Epithelial cell of proximal tubule (primary cell): ENCODE measurements at regions not wholly inside any gene's neighbourhood (a gene's known extent, or its start where the extent isn't known, plus 50 kb on each side); places are given as distances from the start of the nearest gene placed in this dataset.

ENCODE experiments used
- DNase-seq: peaks from one replicate; pipeline ENCODE4 v3.0.0-alpha.2; 2011; ENCODE audit warnings: low read depth
- H3K4me3 ChIP-seq: 2 replicates; pipeline ENCODE4 v1.5.1; 2011; ENCODE audit warnings: low read depth, mild to moderate bottlenecking, low read length
- CTCF ChIP-seq: conservative IDR thresholded peaks from 2 replicates; pipeline ENCODE4 v1.5.1; 2012; ENCODE audit warnings: low read depth, mild to moderate bottlenecking, low read length

- DNase-seq, result peak; percentile 30
- no peak for TF ChIP-seq CTCF
- H3K4me3 ChIP-seq, result peak overlapping the region; percentile 58
Measured at GRCh38 chr19:46546194-46546896, 50.7 kb upstream of the PNMA8B start.

DNA sequence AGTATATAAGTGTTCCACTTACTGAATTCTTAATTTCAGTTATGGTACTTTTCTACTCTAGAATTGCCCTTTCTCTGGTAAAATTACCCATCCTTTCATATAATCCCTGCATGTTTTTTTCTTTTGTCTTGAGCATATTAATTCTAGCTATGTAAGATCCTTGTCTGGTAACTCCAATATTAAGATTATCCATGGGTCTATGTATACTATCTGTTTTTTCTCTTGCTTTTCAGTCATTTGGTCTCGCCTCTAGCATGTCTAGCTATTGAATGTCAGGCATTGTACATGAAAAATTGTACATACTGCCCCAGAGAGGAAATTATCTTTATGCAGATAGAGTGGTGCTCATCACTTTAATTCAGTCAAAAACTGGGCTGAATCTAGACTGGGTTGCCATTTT lies 50.4 kb upstream of the CALM3 start:
- H3K4me3 ChIP-seq, result no peak overlapping the region
- DNase-seq, result no peak
- TF ChIP-seq CTCF, result no peak

DNA sequence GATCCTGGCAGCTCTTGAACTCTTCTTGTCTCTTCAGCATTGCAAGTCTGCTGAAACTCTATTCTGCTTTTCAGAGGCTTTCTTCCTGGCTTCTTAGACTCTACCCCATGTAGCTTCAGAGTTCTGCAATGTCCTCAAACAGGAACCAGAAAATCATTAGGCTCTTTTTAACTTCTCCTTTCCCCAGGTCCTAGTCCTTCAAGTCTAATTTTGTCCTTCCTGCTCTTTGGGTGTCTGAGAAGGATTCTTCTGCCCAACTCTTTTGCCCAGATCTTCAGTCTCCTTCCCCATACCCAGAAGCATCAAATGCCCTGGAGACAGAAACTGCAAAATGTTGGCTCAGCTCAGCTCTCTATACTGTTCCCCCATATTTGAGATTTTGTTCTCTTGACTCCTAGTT lies 50.0 kb upstream of the CALM3 start:
- DNase-seq, result no peak
- no peak overlapping the region for H3K4me3 ChIP-seq
- TF ChIP-seq CTCF, result no peak
